A673 (cell line): ENCODE measurements at regions not wholly inside any gene's neighbourhood (a gene's known extent, or its start where the extent isn't known, plus 50 kb on each side); places are given as distances from the start of the nearest gene placed in this dataset.

Source experiments
- BruUV-seq: library from RNA; stranded (reverse); fragments of 400-500 nt; replicated peaks from 2 replicates; lab custom pipeline; 2021; lab: Mats Ljungman, UMichigan
- CTCF ChIA-PET: fragments of 300-600 bp; sonication (Branson Sonifier 250); formaldehyde crosslinking; loops from one replicate; lab custom pipeline; 2022; ENCODE audit warnings: antibody characterized with exemption; lab: Charles Lee
- POLR2A ChIA-PET: fragments of 300-600 bp; sonication (Branson Sonifier 250); formaldehyde crosslinking; loops from one replicate; lab custom pipeline; 2022; ENCODE audit warnings: antibody characterized with exemption; ENCODE audit not compliant: low non-redundant PET; lab: Charles Lee
- DNase-seq: peaks from one replicate; pipeline ENCODE4 v3.0.0-alpha.2; 2015; ENCODE audit warnings: low spot score
- H3K27ac ChIP-seq: fragments of 200-600 bp; sonication (generic); 2 replicates; pipeline ENCODE4 v1.5.1; 2016; ENCODE audit warnings: mixed run types, low read depth, mild to moderate bottlenecking, mixed read lengths, antibody characterized with exemption, low read length; ENCODE audit not compliant: poor library complexity, severe bottlenecking
- H3K27me3 ChIP-seq: fragments of 200-600 bp; sonication (generic); replicated peaks from 2 replicates; pipeline ENCODE4 v1.6.1; 2017; ENCODE audit warnings: mixed run types, low read depth, mild to moderate bottlenecking, mixed read lengths, antibody characterized with exemption, low read length; ENCODE audit not compliant: insufficient read depth, poor library complexity
- H3K36me3 ChIP-seq: fragments of 200-600 bp; sonication (generic); 2 replicates; pipeline ENCODE4 v1.6.1; 2016; ENCODE audit warnings: mixed run types, mild to moderate bottlenecking, mixed read lengths, antibody characterized with exemption, low read length; ENCODE audit not compliant: insufficient read depth, poor library complexity, severe bottlenecking
- H3K4me1 ChIP-seq: fragments of 200-600 bp; sonication (generic); 2 replicates; pipeline ENCODE4 v1.6.1; 2017; ENCODE audit warnings: mixed run types, mild to moderate bottlenecking, mixed read lengths, antibody characterized with exemption, low read length; ENCODE audit not compliant: insufficient read depth, poor library complexity, severe bottlenecking
- H3K4me3 ChIP-seq: fragments of 200-600 bp; sonication (generic); 2 replicates; pipeline ENCODE4 v1.5.1; 2016; ENCODE audit warnings: low read depth, mixed run types, mild to moderate bottlenecking, mixed read lengths, low read length; ENCODE audit not compliant: poor library complexity, severe bottlenecking
- H3K9me3 ChIP-seq: fragments of 200-600 bp; sonication (generic); 2 replicates; pipeline ENCODE4 v1.6.1; 2016; ENCODE audit warnings: mixed run types, low read depth, mild to moderate bottlenecking, mixed read lengths, antibody characterized with exemption, low read length; ENCODE audit not compliant: poor library complexity, severe bottlenecking
- EZH2 ChIP-seq: fragments of 200-600 bp; sonication (generic); IDR thresholded peaks from 2 replicates; pipeline ENCODE4 v1.6.1; 2017; ENCODE audit warnings: borderline replicate concordance, low read depth, mild to moderate bottlenecking, mixed read lengths, antibody characterized with exemption, low read length; ENCODE audit not compliant: poor library complexity, severe bottlenecking
- intact Hi-C: fragments of 100-400 bp; cut with micrococcal nuclease; formaldehyde crosslinking; loops from one replicate; pipeline ENCODE4 v1.10.0; 2022; ENCODE audit not compliant: unreplicated experiment
- TF ChIP-seq, protein P1 (sequence below): fragments of 300-800, 200-600 bp; sonication (generic); conservative IDR thresholded peaks from 2 replicates; pipeline ENCODE4 v1.5.1; 2017; ENCODE audit warnings: low read depth, mild to moderate bottlenecking, antibody characterized with exemption, low read length, moderate library complexity, mixed read lengths

DNA sequence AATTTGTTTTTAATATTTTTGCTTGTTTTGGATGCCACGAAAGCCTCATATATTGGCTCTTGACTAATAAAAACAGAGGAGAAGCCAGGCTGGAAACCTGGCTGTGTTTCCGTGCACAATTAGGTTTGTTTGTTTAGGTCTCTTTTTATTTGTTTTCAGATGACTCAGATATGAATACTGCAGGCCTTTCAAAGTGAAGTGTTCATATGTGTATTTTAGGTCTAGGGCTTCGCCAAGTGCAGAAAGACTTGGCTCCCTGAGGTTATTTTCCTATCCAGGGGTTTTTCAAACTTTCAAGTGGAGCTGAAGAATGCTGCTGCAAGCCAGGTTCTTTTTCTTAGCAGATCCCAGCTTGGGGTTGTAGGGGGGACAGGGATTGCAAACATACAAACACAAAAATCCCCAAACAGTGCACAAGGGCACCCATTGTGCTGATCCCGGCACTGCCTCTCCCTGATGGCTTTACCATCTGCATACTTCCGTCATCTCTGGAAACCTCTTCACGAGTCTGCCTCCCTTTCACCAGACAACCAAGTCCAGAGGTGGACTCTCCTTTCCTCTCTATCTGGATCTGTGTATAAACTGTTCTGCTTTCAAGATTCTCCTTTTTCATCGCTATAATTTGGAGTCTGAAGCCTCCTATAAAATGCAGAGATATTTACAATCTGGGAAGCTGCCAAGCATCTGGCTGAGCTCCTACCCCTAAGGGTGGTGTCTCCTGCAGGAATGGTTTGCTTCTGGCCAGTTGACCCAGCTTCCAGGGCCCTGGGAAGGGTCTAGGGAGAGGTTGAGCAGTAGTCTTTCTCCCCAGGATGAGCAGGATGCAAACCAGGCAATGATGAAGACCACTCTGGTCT lies 108.6 kb downstream of the SMIM20 start:
- H3K4me1 ChIP-seq: no peaks in the 10 kb centered on the region
- TF ChIP-seq EZH2: no peak
- TF ChIP-seq, protein P1, sequence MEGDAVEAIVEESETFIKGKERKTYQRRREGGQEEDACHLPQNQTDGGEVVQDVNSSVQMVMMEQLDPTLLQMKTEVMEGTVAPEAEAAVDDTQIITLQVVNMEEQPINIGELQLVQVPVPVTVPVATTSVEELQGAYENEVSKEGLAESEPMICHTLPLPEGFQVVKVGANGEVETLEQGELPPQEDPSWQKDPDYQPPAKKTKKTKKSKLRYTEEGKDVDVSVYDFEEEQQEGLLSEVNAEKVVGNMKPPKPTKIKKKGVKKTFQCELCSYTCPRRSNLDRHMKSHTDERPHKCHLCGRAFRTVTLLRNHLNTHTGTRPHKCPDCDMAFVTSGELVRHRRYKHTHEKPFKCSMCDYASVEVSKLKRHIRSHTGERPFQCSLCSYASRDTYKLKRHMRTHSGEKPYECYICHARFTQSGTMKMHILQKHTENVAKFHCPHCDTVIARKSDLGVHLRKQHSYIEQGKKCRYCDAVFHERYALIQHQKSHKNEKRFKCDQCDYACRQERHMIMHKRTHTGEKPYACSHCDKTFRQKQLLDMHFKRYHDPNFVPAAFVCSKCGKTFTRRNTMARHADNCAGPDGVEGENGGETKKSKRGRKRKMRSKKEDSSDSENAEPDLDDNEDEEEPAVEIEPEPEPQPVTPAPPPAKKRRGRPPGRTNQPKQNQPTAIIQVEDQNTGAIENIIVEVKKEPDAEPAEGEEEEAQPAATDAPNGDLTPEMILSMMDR: no peak
- CTCF ChIA-PET: no interaction called here
- DNase-seq: no peak
- H3K4me3 ChIP-seq: no peak overlapping the region
- POLR2A ChIA-PET: no interaction called here
- BruUV-seq: no TSS peak
- intact Hi-C loops: no loop called here
- H3K9me3 ChIP-seq: no peaks in the 10 kb centered on the region
- no peaks in the 10 kb centered on the region for H3K36me3 ChIP-seq
- H3K27me3 ChIP-seq: peaks cover 3% of the 10 kb centered on the region
- no peak overlapping the region for H3K27ac ChIP-seq

- no peak for TF ChIP-seq EZH2
- TF ChIP-seq, protein P1: no peak
- H3K36me3 ChIP-seq: no peaks in the 10 kb centered on the region
- ChIA-PET POLR2A (no interaction called here), CTCF (no interaction called here)
- H3K9me3 ChIP-seq: no peaks in the 10 kb centered on the region
- H3K4me3 ChIP-seq: no peak overlapping the region
- intact Hi-C loops: no loop called here
- no peak overlapping the region for H3K27ac ChIP-seq
- H3K27me3 ChIP-seq: peaks cover 3% of the 10 kb centered on the region
- no peak for DNase-seq
- BruUV-seq: no TSS peak
- H3K4me1 ChIP-seq: no peaks in the 10 kb centered on the region
Measured at GRCh38 chr4:26023203-26023972, 109.4 kb downstream of the SMIM20 start.

DNA sequence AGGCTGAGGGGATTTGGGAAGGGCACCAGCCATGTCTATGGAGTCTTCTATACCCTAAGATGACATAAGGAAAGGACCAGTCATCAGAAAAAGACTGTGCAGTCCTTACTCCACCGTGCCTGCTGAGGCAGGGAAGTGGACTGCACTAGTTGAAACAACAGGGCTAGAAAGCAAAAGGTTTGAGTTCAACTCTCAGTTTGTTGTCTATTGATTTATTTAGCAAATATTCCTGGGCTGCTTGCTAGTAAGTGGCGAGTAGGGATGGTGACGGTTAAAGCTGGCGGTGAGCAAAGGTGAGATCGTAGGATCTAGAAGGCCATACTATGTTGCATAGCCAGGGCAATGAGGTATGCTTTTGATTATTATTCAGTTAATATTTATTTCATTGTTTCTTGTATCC lies 110.1 kb downstream of the SMIM20 start:
- Histone ChIP-seq H3K36me3 (no peaks in the 10 kb centered on the region), H3K4me3 (no peak overlapping the region), H3K4me1 (no peaks in the 10 kb centered on the region), H3K27me3 (peaks cover 3% of the 10 kb centered on the region), H3K27ac (no peak overlapping the region), H3K9me3 (no peaks in the 10 kb centered on the region)
- ChIA-PET CTCF (no interaction called here), POLR2A (no interaction called here)
- TF ChIP-seq, protein P1: no peak
- no peak for TF ChIP-seq EZH2
- no peak for DNase-seq
- BruUV-seq: no TSS peak
- intact Hi-C loops: no loop called here
